HL-60 (cell line): ENCODE measurements at regions not wholly inside any gene's neighbourhood (a gene's known extent, or its start where the extent isn't known, plus 50 kb on each side); places are given as distances from the start of the nearest gene placed in this dataset.

Source experiments
- DNase-seq, 2 experiments: peaks; one replicate each; pipeline ENCODE4 v3.0.0-alpha.2; 2010 to 2020; ENCODE audit warnings: low read depth in 1 of 2, low spot score in 1 of 2
- H3K27ac ChIP-seq: fragments of 250-450 bp; sonication (Bioruptor Pico); replicated peaks from 2 replicates; pipeline ENCODE4 v1.5.1; 2020; ENCODE audit warnings: mild to moderate bottlenecking, moderate library complexity
- H3K27me3 ChIP-seq: fragments of 250-450 bp; sonication (Bioruptor Pico); 2 replicates; pipeline ENCODE4 v1.5.1; 2021; ENCODE audit warnings: mild to moderate bottlenecking, moderate library complexity; ENCODE audit not compliant: insufficient read depth, poor library complexity, severe bottlenecking
- H3K4me3 ChIP-seq: replicated peaks from 2 replicates; pipeline ENCODE4 v1.5.1; 2011; ENCODE audit warnings: mild to moderate bottlenecking, control low read depth, low read length; ENCODE audit not compliant: insufficient read depth
- GABPA ChIP-seq: IDR thresholded peaks from 2 replicates; pipeline ENCODE4 v1.6.1; 2012; ENCODE audit warnings: low read depth
- POLR2AphosphoS5 ChIP-seq: IDR thresholded peaks from 2 replicates; pipeline ENCODE4 v1.6.1; 2012; ENCODE audit warnings: low read depth
- SPI1 ChIP-seq: IDR thresholded peaks from 2 replicates; pipeline ENCODE4 v1.6.1; 2012; ENCODE audit warnings: low read depth, mild to moderate bottlenecking, borderline replicate concordance
- TF ChIP-seq, protein P1 (sequence below): IDR thresholded peaks from one replicate; pipeline ENCODE4 v1.5.1; 2011; ENCODE audit warnings: low read length, control low read depth, inconsistent platforms; ENCODE audit not compliant: insufficient read depth
- TF ChIP-seq, protein P2 (sequence below): IDR thresholded peaks from 2 replicates; pipeline ENCODE4 v1.6.1; 2012; ENCODE audit warnings: low read depth; ENCODE audit not compliant: insufficient replicate concordance

DNA sequence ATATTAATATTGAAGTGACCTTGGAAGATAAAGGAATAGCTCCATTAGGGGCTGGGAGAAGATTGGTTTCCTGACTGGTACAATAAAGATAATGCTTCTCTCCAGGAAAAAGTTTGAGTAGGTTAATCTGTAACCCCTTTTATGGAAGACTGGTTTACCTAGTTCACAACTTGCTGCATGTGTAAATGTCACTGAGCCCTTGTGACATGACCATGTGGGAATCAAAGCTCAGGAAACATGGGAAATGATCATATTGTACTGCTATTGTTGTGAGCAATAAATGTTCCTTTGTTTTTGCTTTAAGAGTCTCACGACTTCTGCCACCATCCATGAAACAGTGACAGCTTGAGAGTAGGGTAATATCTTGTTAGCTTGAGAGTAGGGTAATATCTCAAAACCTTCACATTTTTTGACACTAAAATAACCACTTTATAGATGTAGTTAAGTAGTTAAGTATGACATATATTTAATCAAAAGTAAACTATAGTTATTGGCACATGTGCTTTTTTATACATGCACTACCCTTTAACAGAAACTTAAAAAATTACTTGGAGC, 1338.6 kb downstream of the FSCB start:
- DNase-seq: no peak
- no peak overlapping the region for H3K4me3 ChIP-seq
- H3K27me3 ChIP-seq: no peaks in the 10 kb centered on the region
- TF ChIP-seq, protein P1, sequence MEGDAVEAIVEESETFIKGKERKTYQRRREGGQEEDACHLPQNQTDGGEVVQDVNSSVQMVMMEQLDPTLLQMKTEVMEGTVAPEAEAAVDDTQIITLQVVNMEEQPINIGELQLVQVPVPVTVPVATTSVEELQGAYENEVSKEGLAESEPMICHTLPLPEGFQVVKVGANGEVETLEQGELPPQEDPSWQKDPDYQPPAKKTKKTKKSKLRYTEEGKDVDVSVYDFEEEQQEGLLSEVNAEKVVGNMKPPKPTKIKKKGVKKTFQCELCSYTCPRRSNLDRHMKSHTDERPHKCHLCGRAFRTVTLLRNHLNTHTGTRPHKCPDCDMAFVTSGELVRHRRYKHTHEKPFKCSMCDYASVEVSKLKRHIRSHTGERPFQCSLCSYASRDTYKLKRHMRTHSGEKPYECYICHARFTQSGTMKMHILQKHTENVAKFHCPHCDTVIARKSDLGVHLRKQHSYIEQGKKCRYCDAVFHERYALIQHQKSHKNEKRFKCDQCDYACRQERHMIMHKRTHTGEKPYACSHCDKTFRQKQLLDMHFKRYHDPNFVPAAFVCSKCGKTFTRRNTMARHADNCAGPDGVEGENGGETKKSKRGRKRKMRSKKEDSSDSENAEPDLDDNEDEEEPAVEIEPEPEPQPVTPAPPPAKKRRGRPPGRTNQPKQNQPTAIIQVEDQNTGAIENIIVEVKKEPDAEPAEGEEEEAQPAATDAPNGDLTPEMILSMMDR: no peak
- TF ChIP-seq, protein P2, sequence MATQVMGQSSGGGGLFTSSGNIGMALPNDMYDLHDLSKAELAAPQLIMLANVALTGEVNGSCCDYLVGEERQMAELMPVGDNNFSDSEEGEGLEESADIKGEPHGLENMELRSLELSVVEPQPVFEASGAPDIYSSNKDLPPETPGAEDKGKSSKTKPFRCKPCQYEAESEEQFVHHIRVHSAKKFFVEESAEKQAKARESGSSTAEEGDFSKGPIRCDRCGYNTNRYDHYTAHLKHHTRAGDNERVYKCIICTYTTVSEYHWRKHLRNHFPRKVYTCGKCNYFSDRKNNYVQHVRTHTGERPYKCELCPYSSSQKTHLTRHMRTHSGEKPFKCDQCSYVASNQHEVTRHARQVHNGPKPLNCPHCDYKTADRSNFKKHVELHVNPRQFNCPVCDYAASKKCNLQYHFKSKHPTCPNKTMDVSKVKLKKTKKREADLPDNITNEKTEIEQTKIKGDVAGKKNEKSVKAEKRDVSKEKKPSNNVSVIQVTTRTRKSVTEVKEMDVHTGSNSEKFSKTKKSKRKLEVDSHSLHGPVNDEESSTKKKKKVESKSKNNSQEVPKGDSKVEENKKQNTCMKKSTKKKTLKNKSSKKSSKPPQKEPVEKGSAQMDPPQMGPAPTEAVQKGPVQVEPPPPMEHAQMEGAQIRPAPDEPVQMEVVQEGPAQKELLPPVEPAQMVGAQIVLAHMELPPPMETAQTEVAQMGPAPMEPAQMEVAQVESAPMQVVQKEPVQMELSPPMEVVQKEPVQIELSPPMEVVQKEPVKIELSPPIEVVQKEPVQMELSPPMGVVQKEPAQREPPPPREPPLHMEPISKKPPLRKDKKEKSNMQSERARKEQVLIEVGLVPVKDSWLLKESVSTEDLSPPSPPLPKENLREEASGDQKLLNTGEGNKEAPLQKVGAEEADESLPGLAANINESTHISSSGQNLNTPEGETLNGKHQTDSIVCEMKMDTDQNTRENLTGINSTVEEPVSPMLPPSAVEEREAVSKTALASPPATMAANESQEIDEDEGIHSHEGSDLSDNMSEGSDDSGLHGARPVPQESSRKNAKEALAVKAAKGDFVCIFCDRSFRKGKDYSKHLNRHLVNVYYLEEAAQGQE: no peak
- TF ChIP-seq POLR2AphosphoS5 (no peak), GABPA (no peak), SPI1 (no peak)
- no peak overlapping the region for H3K27ac ChIP-seq

DNA sequence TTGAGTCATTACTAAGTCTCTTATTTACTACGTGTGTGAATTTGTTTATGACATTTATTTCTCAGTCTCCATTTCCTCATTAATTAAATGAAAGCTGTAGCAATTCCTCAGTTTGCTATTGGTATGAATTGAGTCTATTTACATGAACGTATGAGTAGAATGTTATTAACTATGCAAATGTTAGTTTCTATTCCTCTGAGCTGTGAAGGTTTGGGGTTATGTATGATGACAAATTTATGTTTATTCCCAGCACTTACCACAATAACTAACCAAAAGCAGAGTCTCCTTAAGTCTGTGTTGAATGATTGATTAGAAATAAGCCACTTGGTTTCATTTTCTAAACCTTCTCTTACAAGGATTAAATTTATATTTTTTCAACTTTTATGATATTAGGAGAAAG, 1340.9 kb downstream of the FSCB start:
- Histone ChIP-seq H3K27ac (no peak overlapping the region), H3K27me3 (no peaks in the 10 kb centered on the region)
- TF ChIP-seq SPI1 (no peak), POLR2AphosphoS5 (no peak), GABPA (no peak)
- TF ChIP-seq, protein P2: no peak
- TF ChIP-seq, protein P1: no peak

DNA sequence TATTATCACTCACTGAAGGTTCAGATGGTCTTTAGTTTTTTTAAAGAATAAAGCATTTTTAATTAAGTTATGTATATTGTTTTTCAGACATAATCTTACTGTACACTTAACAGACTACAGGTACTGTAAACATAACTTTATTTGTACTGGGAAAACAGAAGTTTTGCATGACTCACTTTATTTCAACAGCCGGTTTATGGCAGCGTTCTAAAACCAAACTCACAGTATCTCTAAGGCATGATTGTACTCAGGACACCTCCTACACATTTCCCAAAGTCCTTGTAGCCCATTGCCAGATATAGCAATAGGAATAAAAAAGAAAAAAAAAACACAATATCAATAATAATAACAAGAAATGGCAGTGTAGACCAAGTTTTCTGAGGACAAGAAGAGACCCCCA, 1341.4 kb downstream of the FSCB start:
- no peak overlapping the region for H3K4me3 ChIP-seq
- no peaks in the 10 kb centered on the region for H3K27me3 ChIP-seq
- no peak for DNase-seq
- H3K27ac ChIP-seq: no peak overlapping the region
- TF ChIP-seq SPI1 (no peak), POLR2AphosphoS5 (no peak), GABPA (no peak)
- TF ChIP-seq, protein P1: no peak
- TF ChIP-seq, protein P2: no peak

More for the DNA sequence above, 1340.9 kb downstream of the FSCB start:
- no peak for DNase-seq
- H3K4me3 ChIP-seq: no peak overlapping the region
